ENCODE measurements at regions not wholly inside any gene's neighbourhood (a gene's known extent, or its start where the extent isn't known, plus 50 kb on each side); places are given as distances from the start of the nearest gene placed in this dataset.

DNA sequence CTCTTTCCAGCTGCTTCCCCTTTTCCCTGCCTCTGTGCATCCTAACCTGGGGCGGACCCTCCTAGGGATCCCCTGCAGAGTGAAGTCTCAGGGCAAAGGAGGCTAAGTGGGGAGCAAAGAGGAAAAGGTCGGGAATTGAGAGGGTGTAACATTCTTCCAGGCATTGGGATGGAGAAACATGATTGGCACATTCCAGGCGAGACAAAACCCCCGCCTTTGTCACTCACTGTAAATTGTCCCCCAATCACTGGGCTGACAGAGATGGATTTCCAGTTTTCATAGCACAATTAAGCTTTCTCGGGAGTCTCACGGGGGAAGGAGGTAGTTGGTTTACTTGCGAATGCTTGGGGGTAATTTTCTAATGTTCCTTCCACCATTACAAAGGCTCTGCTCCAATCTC is 74.9 kb downstream of the MIAT start:
- TF ChIP-seq, protein P1, sequence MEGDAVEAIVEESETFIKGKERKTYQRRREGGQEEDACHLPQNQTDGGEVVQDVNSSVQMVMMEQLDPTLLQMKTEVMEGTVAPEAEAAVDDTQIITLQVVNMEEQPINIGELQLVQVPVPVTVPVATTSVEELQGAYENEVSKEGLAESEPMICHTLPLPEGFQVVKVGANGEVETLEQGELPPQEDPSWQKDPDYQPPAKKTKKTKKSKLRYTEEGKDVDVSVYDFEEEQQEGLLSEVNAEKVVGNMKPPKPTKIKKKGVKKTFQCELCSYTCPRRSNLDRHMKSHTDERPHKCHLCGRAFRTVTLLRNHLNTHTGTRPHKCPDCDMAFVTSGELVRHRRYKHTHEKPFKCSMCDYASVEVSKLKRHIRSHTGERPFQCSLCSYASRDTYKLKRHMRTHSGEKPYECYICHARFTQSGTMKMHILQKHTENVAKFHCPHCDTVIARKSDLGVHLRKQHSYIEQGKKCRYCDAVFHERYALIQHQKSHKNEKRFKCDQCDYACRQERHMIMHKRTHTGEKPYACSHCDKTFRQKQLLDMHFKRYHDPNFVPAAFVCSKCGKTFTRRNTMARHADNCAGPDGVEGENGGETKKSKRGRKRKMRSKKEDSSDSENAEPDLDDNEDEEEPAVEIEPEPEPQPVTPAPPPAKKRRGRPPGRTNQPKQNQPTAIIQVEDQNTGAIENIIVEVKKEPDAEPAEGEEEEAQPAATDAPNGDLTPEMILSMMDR (IDR thresholded peaks at IDR 0.05; ENCODE audit: insufficient read depth, missing control alignments), result no peak
- DNase-seq (ENCODE audit: insufficient read length, low spot score) (no peak), FAIRE-seq (no peak)

DNA sequence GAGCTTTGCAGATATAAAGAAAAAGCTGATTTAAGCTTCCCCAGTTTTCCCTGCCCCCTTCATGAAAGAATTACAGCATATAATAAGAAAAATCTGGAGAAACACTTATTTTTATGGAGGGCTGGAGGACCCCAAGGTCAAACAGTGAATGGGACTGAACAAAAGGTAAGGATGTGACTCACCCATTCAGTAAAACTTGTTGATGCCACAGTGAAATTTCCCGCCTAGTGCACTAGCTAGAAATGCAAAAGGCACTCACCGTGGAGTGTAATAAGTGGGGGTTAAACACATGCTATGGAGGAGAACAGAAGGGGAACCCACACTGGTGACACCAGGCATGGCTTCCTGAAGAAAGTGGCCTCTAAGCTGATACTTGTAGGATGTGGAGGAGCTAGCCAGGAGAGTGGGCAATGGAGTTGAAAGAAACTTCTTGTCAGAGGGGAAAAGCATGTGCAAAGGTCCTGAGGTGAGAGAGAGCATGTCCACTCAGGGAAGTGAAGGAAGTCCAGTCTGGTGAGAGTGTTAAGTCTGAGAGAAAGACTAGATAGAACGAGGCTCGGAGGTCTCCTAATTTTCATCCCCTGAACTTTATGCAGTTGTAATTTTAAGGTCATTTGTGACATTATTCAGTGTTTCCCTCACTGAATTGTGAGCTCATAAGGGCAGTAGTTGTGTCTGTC is 77.1 kb downstream of the MIAT start:
- FAIRE-seq (no peak), DNase-seq (ENCODE audit: insufficient read length, low spot score) (no peak)
- TF ChIP-seq, protein P1 (IDR thresholded peaks at IDR 0.05; ENCODE audit: insufficient read depth, missing control alignments), result no peak

DNA sequence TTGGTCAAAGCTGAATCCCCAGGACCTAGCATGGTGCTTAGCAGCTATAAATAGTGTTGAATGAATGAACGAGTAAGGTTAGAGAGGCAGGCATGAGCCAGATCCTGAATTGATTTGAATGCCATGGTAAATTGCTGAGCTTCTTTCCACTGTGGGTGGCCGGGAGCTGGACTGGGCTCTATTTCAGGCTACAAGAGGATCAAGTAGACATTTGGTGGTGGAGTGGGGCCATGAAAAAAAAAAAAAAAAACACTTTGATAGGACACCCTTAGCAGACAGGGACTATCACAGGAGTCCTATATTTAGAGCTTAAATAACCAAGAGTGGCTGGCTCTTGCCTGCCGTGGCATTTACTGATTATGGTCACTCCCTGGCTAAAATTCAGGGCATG is 77.6 kb downstream of the MIAT start:
- TF ChIP-seq, protein P1 (IDR thresholded peaks at IDR 0.05; ENCODE audit: insufficient read depth, missing control alignments), result no peak
- DNase-seq (ENCODE audit: insufficient read length, low spot score) (no peak), FAIRE-seq (no peak)

DNA sequence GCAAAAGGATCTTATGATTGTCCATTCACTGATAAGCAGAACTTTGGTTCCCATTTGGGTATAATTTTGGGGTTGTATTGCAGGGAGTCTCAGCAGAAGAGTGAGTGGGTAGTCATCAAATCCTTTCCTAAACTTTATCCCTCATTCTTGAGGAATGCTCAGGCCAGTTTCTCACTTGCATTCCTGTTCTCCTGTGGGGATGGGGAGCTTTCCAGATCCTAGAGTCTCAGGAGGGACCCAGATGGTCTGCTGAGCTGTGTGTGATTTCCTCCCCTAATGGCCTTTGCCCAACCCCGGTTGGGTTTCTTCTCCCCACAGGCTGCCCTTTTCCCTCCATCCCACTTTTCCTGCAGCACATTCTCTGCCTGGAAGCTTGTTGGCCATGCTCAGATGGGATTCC is 79.9 kb downstream of the MIAT start:
- FAIRE-seq, result no peak
- TF ChIP-seq, protein P1 (IDR thresholded peaks at IDR 0.05; ENCODE audit: insufficient read depth, missing control alignments), result no peak
- no peak for DNase-seq (ENCODE audit: insufficient read length, low spot score)

DNA sequence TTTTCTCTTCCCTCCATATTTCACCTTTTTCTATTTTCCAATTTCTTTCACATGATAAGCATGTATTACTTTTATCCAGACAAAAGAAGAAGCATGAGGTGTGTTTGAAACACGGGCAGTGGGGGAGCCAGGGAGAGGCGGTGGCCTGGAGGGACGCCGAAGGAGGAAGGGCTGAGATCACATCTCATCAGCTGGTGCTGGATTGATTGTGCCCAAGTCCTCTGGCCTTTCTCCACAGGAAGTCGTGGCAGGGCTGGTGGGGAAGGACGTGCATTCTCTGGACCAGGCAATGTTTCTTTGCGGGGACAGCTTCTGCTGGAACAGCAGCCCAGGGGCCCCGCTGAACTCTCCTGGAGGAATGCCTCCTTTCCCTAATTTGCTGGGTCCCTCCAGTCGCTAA is 82.9 kb downstream of the MIAT start:
- DNase-seq (ENCODE audit: insufficient read length, low spot score) (no peak), FAIRE-seq (no peak)

DNA sequence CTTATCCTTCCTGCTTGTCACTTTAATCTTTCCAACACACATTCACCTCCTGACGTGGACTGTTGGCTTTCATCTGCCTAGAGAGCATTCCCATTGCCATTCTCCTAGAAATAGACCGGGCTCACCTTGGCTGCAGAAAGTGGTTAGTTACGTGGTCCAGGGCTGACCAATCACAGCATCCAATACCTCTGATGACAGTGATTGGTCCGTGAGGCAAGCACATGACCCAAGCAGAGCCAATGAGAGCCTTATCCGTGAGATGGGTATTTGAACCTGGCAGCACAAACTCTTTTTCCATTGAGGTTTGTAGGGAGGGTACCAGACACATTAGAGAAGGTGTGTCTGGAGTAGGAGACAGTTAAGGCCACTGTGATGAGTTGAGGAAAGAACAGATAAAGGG is 85.8 kb downstream of the MIAT start:
- DNase-seq (ENCODE audit: insufficient read length, low spot score) (no peak), FAIRE-seq (no peak)
- TF ChIP-seq, protein P1 (IDR thresholded peaks at IDR 0.05; ENCODE audit: insufficient read depth, missing control alignments), result no peak

More for the DNA sequence above, 82.9 kb downstream of the MIAT start:
- TF ChIP-seq, protein P1 (IDR thresholded peaks at IDR 0.05; ENCODE audit: insufficient read depth, missing control alignments), result no peak

DNA sequence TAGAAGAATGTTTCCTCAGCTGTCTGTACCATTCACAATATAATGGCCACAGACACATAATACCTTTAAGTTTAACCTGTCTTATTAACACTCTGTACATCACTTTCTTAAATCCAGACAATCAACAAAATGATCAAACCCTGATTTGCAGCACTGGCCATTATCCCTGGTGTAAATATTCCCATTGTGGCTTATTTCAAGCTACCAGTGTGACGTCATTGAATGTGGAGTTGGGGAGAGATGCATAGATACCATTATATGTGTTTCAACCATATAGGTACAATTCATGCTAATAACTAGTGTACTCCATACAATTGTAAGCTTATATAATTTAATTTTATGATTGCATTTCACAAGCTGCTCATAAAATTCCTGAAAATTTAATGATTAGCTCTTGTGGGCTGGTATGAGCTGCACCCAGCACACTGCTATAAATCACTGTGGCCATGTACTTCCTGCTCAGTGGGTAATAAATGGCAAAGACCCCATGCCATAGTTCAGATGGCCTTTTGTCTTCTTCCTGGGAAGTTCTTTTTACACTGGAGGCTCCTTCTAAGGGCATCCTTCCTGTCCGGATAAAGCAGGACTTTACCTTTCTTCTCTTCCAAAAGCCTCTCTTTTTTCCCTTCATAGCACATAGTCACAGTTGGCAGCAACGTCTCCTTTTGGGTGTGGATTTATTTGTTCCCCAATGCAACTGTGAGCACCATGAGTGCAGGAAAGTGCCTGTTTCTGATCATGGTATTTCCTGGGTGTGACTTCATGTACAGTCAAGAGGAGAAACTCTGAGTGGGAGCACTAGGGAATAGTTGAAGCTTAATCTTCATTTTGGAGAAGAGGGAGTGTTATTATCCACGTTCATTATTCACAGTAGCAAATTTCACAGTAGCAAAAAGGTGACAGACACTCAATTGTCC is 87.8 kb downstream of the MIAT start:
- TF ChIP-seq, protein P1 (IDR thresholded peaks at IDR 0.05; ENCODE audit: insufficient read depth, missing control alignments), result no peak
- DNase-seq (ENCODE audit: insufficient read length, low spot score), result no peak
- no peak for FAIRE-seq

Data from D721Med (cell line).